WTC11 (cell line): ENCODE measurements at regions not wholly inside any gene's neighbourhood (a gene's known extent, or its start where the extent isn't known, plus 50 kb on each side); places are given as distances from the start of the nearest gene placed in this dataset.

Experiments
- ZNF671 ChIP-seq: fragments of 250-450 bp; sonication (Bioruptor Pico); IDR thresholded peaks from 2 replicates; pipeline ENCODE4 v1.8.0; 2021; ENCODE audit warnings: mild to moderate bottlenecking
- TF ChIP-seq, protein P1 (sequence below): sonication (generic); formaldehyde crosslinking; IDR thresholded peaks from 2 replicates; pipeline ENCODE4 v1.8.1; 2022; ENCODE audit warnings: low read depth, missing genetic modification reagents, borderline replicate concordance
- TF ChIP-seq, protein P2 (sequence below): sonication (generic); formaldehyde crosslinking; IDR thresholded peaks from 2 replicates; pipeline ENCODE4 v1.8.1; 2022; ENCODE audit warnings: low read depth, mild to moderate bottlenecking, moderate library complexity, missing genetic modification reagents, borderline replicate concordance
- TF ChIP-seq, protein P3 (sequence below): fragments of 200-600 bp; IDR thresholded peaks from 2 replicates; pipeline ENCODE4 v1.8.0; 2022; ENCODE audit warnings: antibody characterized with exemption

DNA sequence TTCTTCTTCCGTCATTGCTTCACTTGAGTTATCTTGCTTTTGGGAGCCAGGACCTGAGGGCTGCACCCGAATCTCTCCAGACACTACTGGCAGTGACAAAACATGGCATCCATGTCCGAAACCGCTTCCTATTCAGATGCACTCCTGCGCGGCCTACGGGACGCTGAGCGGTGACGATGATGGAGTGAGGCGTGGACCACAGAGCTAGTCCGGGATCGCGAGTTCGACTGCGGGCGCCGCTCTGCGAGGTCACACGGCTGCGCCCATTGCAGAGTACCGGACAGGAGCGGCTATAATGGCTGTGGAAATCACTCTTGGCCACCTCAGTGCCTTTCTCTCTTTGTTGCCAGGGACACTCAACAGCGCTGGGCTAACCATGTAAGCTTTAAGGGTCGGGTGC, 453.8 kb upstream of the CNTN5 start:
- TF ChIP-seq, protein P1, sequence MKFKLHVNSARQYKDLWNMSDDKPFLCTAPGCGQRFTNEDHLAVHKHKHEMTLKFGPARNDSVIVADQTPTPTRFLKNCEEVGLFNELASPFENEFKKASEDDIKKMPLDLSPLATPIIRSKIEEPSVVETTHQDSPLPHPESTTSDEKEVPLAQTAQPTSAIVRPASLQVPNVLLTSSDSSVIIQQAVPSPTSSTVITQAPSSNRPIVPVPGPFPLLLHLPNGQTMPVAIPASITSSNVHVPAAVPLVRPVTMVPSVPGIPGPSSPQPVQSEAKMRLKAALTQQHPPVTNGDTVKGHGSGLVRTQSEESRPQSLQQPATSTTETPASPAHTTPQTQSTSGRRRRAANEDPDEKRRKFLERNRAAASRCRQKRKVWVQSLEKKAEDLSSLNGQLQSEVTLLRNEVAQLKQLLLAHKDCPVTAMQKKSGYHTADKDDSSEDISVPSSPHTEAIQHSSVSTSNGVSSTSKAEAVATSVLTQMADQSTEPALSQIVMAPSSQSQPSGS = no peak
- TF ChIP-seq, protein P2, sequence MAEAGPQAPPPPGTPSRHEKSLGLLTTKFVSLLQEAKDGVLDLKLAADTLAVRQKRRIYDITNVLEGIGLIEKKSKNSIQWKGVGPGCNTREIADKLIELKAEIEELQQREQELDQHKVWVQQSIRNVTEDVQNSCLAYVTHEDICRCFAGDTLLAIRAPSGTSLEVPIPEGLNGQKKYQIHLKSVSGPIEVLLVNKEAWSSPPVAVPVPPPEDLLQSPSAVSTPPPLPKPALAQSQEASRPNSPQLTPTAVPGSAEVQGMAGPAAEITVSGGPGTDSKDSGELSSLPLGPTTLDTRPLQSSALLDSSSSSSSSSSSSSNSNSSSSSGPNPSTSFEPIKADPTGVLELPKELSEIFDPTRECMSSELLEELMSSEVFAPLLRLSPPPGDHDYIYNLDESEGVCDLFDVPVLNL = no peak
- TF ChIP-seq, protein P3, sequence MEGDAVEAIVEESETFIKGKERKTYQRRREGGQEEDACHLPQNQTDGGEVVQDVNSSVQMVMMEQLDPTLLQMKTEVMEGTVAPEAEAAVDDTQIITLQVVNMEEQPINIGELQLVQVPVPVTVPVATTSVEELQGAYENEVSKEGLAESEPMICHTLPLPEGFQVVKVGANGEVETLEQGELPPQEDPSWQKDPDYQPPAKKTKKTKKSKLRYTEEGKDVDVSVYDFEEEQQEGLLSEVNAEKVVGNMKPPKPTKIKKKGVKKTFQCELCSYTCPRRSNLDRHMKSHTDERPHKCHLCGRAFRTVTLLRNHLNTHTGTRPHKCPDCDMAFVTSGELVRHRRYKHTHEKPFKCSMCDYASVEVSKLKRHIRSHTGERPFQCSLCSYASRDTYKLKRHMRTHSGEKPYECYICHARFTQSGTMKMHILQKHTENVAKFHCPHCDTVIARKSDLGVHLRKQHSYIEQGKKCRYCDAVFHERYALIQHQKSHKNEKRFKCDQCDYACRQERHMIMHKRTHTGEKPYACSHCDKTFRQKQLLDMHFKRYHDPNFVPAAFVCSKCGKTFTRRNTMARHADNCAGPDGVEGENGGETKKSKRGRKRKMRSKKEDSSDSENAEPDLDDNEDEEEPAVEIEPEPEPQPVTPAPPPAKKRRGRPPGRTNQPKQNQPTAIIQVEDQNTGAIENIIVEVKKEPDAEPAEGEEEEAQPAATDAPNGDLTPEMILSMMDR = no peak
- TF ChIP-seq ZNF671 (CRISPR knock-in tag) = no peak
